Adrenal gland (tissue), 5 donors: ENCODE measurements at regions not wholly inside any gene's neighbourhood (a gene's known extent, or its start where the extent isn't known, plus 50 kb on each side); places are given as distances from the start of the nearest gene placed in this dataset.

Experiments used
- POLR2A ChIP-seq, 2 donors: fragments of 450-650 bp; IDR thresholded peaks; one replicate each; pipeline ENCODE4 v1.6.1; 2017; ENCODE audit warnings: antibody characterized with exemption in 2 of 2, mild to moderate bottlenecking in 2 of 2, moderate library complexity in 1 of 2
- TF ChIP-seq, protein P1 (sequence below), 6 experiments: fragments of 450-650 bp in 4 of 6; fragments of 200-600 bp in 2 of 6; sonication (generic) in 1 of 6; IDR thresholded peaks; 1 replicate in 5 of 6; 2 replicates in 1 of 6; pipeline versions ENCODE4 v1.5.1 to v1.8.0; 2016 to 2021; ENCODE audit warnings: antibody characterized with exemption in 6 of 6, mild to moderate bottlenecking in 2 of 6, moderate library complexity in 1 of 6
- donor health status: DM: no; HTN: no; CAD: no.

DNA sequence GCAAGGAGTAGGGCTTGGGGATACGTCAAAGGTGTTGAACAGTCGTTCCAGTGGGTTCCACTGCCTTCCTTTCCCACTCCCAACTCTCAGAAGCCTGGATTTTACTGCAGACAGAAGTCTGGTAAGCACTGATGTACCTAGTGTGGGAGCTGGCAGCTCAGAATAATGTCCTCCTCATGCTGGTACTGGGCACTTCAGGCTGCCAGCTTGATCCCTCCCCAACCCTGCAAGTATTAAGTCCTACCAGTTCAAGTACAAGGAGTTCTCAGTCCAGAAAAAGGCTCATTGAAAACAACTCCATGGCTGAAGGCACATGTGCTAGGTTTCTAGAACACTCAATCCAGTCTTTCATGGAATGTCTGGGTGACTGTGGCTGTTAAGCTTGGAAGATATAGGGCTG is 304.3 kb downstream of the NUAK1 start:
- TF ChIP-seq, protein P1, sequence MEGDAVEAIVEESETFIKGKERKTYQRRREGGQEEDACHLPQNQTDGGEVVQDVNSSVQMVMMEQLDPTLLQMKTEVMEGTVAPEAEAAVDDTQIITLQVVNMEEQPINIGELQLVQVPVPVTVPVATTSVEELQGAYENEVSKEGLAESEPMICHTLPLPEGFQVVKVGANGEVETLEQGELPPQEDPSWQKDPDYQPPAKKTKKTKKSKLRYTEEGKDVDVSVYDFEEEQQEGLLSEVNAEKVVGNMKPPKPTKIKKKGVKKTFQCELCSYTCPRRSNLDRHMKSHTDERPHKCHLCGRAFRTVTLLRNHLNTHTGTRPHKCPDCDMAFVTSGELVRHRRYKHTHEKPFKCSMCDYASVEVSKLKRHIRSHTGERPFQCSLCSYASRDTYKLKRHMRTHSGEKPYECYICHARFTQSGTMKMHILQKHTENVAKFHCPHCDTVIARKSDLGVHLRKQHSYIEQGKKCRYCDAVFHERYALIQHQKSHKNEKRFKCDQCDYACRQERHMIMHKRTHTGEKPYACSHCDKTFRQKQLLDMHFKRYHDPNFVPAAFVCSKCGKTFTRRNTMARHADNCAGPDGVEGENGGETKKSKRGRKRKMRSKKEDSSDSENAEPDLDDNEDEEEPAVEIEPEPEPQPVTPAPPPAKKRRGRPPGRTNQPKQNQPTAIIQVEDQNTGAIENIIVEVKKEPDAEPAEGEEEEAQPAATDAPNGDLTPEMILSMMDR (IDR thresholded peaks at IDR 0.05) = no peak
- no peak for TF ChIP-seq POLR2A (IDR thresholded peaks at IDR 0.05)
